Smooth muscle cell (in vitro differentiated cells): ENCODE measurements at regions not wholly inside any gene's neighbourhood (a gene's known extent, or its start where the extent isn't known, plus 50 kb on each side); places are given as distances from the start of the nearest gene placed in this dataset.

Experiments used
- DNase-seq: peaks from one replicate; lab custom pipeline; 2025; ENCODE audit not compliant: unreplicated experiment; lab: John Stamatoyannopoulos, UW
- H2AFZ ChIP-seq: fragments of 200-600 bp; sonication (generic); 2 replicates; pipeline ENCODE4 v1.6.0; 2016; ENCODE audit warnings: antibody characterized with exemption, low read depth, mild to moderate bottlenecking
- H3F3A ChIP-seq: fragments of 200-600 bp; sonication (generic); 2 replicates; pipeline ENCODE4 v1.6.0; 2017; ENCODE audit warnings: antibody characterized with exemption, low read depth
- H3K27ac ChIP-seq: fragments of 200-600 bp; sonication (generic); 2 replicates; pipeline ENCODE4 v1.5.1; 2016; ENCODE audit warnings: low read depth, mild to moderate bottlenecking
- H3K27me3 ChIP-seq: fragments of 200-600 bp; sonication (generic); 2 replicates; pipeline ENCODE4 v1.6.1; 2016; ENCODE audit warnings: low read depth, mild to moderate bottlenecking
- H3K36me3 ChIP-seq: fragments of 200-600 bp; sonication (generic); 2 replicates; pipeline ENCODE4 v1.5.1; 2016; ENCODE audit warnings: low read depth
- H3K4me1 ChIP-seq: fragments of 200-600 bp; sonication (generic); 2 replicates; pipeline ENCODE4 v1.5.1; 2016; ENCODE audit warnings: low read depth
- H3K4me2 ChIP-seq: fragments of 200-600 bp; sonication (generic); 2 replicates; pipeline ENCODE4 v1.6.0; 2016; ENCODE audit warnings: mild to moderate bottlenecking
- H3K4me3 ChIP-seq: fragments of 200-600 bp; sonication (generic); 2 replicates; pipeline ENCODE4 v1.5.1; 2016; ENCODE audit warnings: mild to moderate bottlenecking
- H3K79me2 ChIP-seq: fragments of 200-600 bp; sonication (generic); 2 replicates; pipeline ENCODE4 v1.6.0; 2016; ENCODE audit warnings: low read depth, mild to moderate bottlenecking
- H3K9ac ChIP-seq: fragments of 200-600 bp; sonication (generic); 2 replicates; pipeline ENCODE4 v1.6.0; 2016; ENCODE audit warnings: low read depth
- H3K9me3 ChIP-seq: fragments of 200-600 bp; sonication (generic); replicated peaks from 2 replicates; pipeline ENCODE4 v1.5.1; 2016; ENCODE audit warnings: low read depth
- H4K20me1 ChIP-seq: fragments of 200-600 bp; sonication (generic); 2 replicates; pipeline ENCODE4 v1.6.0; 2016; ENCODE audit warnings: low read depth
- CTCF ChIP-seq: fragments of 200-600 bp; sonication (generic); IDR thresholded peaks from 2 replicates; pipeline ENCODE4 v1.5.1; 2017; ENCODE audit warnings: borderline replicate concordance, mild to moderate bottlenecking, antibody characterized with exemption; ENCODE audit not compliant: insufficient read depth, poor library complexity, severe bottlenecking
- WGBS: methylation state at CpG from one replicate; pipeline ENCODE4 v1.1.7; 2016; ENCODE audit warnings: low lambda C conversion rate; 5-methylcytosine and 5-hydroxymethylcytosine counted together

DNA sequence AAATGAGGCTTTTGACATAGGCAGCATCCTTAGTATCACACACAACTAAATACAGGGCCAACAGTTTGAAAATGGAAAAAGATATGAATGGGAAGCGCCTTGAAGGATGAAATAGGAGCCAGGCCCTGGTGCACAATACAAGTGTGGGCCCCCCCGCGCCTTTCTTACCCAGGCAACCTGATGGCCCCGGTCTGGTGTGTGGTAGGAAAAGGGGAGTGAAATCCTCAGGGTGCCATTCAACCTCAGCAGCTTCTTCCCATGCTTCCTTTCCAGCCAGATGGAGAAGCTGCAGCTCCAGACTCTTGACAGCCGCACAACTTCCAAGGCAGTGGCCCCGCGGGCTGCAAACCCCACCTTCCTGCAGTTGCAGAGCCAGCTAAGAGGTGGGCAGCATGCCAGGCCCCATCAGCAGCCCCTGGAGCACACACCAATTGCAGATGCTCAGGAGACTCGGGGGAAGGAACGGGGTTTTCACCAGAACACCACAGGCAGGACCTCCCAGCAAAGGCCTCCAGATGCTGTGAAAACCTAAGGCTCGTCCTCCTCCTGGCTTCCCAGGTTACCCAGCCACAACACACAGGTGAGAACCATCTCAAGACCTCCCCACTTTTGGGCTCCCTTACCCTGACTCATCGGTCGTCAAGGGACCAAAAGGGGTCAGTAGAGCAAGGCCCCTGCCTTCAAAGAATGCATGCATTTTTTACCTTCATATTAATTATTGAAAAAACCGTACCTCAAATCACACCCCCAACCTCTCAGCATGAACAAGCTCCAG is 101.6 kb downstream of the CPN2 start:
- H3K27me3 ChIP-seq = no peaks in the 10 kb centered on the region
- peak overlapping the region; percentile 54 for H3K4me2 ChIP-seq

GRCh38 chr3:194250098-194251002 is 100.8 kb downstream of the CPN2 start:
- TF ChIP-seq CTCF = no peak
- H3F3A ChIP-seq = peaks cover 7% of the 10 kb centered on the region
- no peaks in the 10 kb centered on the region for H3K27me3 ChIP-seq
- H3K27ac ChIP-seq = no peak overlapping the region
- H3K36me3 ChIP-seq = no peaks in the 10 kb centered on the region
- H4K20me1 ChIP-seq = no peaks in the 10 kb centered on the region
- peaks cover 22% of the 10 kb centered on the region for H3K4me1 ChIP-seq
- WGBS = 35% methylated on average over 20 of the region's 20 CpGs
- no peaks in the 10 kb centered on the region for H3K79me2 ChIP-seq
- no peaks in the 10 kb centered on the region for H3K9me3 ChIP-seq
- H3K4me3 ChIP-seq = no peak overlapping the region
- no peak overlapping the region for H3K9ac ChIP-seq
- peak overlapping the region; percentile 54 for H3K4me2 ChIP-seq
- no peak for DNase-seq
- no peak overlapping the region for H2AFZ ChIP-seq

More for the DNA sequence above, 101.6 kb downstream of the CPN2 start:
- no peak overlapping the region for H3K4me3 ChIP-seq
- no peak overlapping the region for H3K9ac ChIP-seq
- WGBS = 80% methylated on average over 13 of the region's 13 CpGs
- H3K4me1 ChIP-seq = peaks cover 22% of the 10 kb centered on the region
- no peaks in the 10 kb centered on the region for H4K20me1 ChIP-seq
- no peak for DNase-seq
- H2AFZ ChIP-seq = no peak overlapping the region
- no peaks in the 10 kb centered on the region for H3K9me3 ChIP-seq
- TF ChIP-seq CTCF = no peak
- no peaks in the 10 kb centered on the region for H3K36me3 ChIP-seq
- no peak overlapping the region for H3K27ac ChIP-seq
- no peaks in the 10 kb centered on the region for H3K79me2 ChIP-seq
- H3F3A ChIP-seq = peaks cover 7% of the 10 kb centered on the region

DNA sequence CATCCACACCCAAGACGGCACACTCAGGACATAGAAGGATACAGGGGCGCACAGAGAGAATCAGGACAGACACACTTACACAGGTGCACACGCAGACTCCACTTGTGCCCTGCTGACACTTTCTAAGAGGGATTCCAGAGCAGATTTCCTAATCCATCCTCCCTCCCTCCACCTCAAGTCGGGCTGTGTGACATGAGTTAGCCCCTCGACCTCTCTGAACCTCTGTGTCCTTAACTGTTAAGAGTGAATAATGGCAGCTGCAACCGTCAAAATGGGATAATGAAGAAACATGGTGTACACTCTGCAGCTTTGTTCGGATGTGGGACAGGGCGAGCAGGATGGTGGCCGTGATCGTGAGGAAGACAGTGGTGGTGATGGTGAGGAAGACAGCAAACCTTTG is 100.1 kb downstream of the CPN2 start:
- no peak overlapping the region for H3K27ac ChIP-seq

More for the DNA sequence above, 100.1 kb downstream of the CPN2 start:
- Histone ChIP-seq H3F3A (peaks cover 7% of the 10 kb centered on the region), H3K4me2 (no peak overlapping the region), H4K20me1 (no peaks in the 10 kb centered on the region), H3K4me3 (no peak overlapping the region), H3K4me1 (peaks cover 26% of the 10 kb centered on the region), H3K9me3 (no peaks in the 10 kb centered on the region), H3K79me2 (no peaks in the 10 kb centered on the region), H2AFZ (no peak overlapping the region), H3K36me3 (no peaks in the 10 kb centered on the region), H3K9ac (no peak overlapping the region), H3K27me3 (no peaks in the 10 kb centered on the region)
- WGBS = 84% methylated on average over 10 of the region's 10 CpGs
- DNase-seq = no peak
- no peak for TF ChIP-seq CTCF
